Heart left ventricle (tissue), 13 donors: ENCODE measurements at regions not wholly inside any gene's neighbourhood (a gene's known extent, or its start where the extent isn't known, plus 50 kb on each side); places are given as distances from the start of the nearest gene placed in this dataset.
"Not testable (repeated sequence)": the region's sequence is repeated elsewhere in the genome, so short reads cannot be mapped to it uniquely, and the experiment has no call there.

Experiments
- POLR2A ChIP-seq, 2 donors: fragments of 450-650 bp; IDR thresholded peaks; one replicate each; pipeline ENCODE4 v1.6.1; 2017; ENCODE audit warnings: antibody characterized with exemption in 2 of 2, mild to moderate bottlenecking in 2 of 2, moderate library complexity in 2 of 2
- TF ChIP-seq, protein P1 (sequence below), 12 donors: fragments of 200-600 bp; sonication (generic) in 4 of 12; IDR thresholded peaks; one replicate each; pipeline versions ENCODE4 v1.5.0 to v1.8.0; 2018 to 2022; ENCODE audit warnings: antibody characterized with exemption in 12 of 12, mild to moderate bottlenecking in 5 of 12
- donor health status: ischemic (EF 13 %, LVEDD 7.1; RV severe dilation, severe dysfunction).
- donor health status: DM: no; HTN: yes; CAD: no.
- donor health status: DM: no; HTN: no; CAD: no.
- donor health status: ischemic (EF 25% LVEDD 6.9; RV normal size, moderate dysfunction).
- donor health status: ischemic (EF 25% LVEDD 5.7; RV mildly dilated, moderate dysfunction).
- donor health status: ischemic (EF 35%, LVEDD 5.7; RV mildly dilated, moderate dysfunction).
- donor health status: nonischemic (EF 11% LVEDD 7.7; RV severe dilation, severe dysfunction).
- donor health status: DM: yes; HTN: yes; CAD: no.
- donor health status: PGD.
- donor health status: ischemic (EF 29% LVEDD 5.4; RV normal size, mild dysfunction).
- donor health status: nonischemic (EF 23%, LVEDD 6.1; RV moderate dilation, normal function).

DNA sequence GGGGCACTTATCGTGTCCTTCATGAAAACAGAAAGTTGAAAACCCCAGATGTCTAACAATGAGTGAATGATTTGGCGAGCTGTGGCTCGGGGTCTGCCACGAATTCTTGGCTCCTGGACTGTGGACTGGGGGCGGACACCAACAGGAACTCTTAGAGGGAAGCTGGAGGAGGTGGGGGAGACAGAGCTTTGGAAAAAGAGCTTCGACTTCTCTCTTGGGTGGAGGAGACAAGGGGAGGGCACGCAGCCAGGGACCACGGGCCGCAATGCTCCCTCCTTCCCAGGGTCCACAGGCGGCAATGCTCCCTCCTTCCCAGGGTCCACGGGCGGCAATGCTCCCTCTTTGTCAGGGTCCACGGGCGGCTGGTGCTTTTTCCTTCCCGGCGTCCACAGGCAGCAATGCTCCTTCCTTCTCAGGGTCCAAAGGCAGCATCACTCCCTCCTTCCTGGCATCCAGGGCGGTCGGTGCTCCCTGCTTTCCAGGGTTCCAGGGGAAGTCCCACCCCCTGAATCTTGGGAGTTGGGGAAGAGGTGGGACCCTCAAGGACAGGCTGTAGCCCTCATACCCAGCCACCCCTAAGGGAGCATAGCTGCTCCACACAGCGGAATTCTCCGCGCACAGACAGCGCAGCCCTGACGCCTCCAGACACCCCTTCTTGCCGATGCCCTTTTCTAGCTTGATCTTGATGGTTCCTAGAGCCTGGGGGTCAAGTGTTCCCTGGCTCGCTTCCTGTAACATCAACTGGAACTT, 149.0 kb downstream of the LAT start:
- TF ChIP-seq, protein P1, sequence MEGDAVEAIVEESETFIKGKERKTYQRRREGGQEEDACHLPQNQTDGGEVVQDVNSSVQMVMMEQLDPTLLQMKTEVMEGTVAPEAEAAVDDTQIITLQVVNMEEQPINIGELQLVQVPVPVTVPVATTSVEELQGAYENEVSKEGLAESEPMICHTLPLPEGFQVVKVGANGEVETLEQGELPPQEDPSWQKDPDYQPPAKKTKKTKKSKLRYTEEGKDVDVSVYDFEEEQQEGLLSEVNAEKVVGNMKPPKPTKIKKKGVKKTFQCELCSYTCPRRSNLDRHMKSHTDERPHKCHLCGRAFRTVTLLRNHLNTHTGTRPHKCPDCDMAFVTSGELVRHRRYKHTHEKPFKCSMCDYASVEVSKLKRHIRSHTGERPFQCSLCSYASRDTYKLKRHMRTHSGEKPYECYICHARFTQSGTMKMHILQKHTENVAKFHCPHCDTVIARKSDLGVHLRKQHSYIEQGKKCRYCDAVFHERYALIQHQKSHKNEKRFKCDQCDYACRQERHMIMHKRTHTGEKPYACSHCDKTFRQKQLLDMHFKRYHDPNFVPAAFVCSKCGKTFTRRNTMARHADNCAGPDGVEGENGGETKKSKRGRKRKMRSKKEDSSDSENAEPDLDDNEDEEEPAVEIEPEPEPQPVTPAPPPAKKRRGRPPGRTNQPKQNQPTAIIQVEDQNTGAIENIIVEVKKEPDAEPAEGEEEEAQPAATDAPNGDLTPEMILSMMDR (IDR thresholded peaks at IDR 0.05) = not testable (repeated sequence)
- not testable (repeated sequence) for TF ChIP-seq POLR2A (IDR thresholded peaks at IDR 0.05)
